ENCODE measurements at regions not wholly inside any gene's neighbourhood (a gene's known extent, or its start where the extent isn't known, plus 50 kb on each side); places are given as distances from the start of the nearest gene placed in this dataset.

GRCh38 chr9:89880161-89880560 is 275.3 kb downstream of the GADD45G start:
- H3K36me3 ChIP-seq = no peaks in the 10 kb centered on the region
- H3K4me1 ChIP-seq = peaks cover 0 to 52% (median 18%) of the 10 kb centered on the region in 3 donors
- H3K9me3 ChIP-seq = no peaks in the 10 kb centered on the region
- TF ChIP-seq POLR2AphosphoS5 (IDR thresholded peaks at IDR 0.05) = no peak
- no peak for TF ChIP-seq POLR2A (IDR thresholded peaks at IDR 0.05)
- no peak for TF ChIP-seq EP300 (IDR thresholded peaks at IDR 0.05)
- no peak for TF ChIP-seq CTCF (IDR thresholded peaks at IDR 0.05)
- no peaks in the 10 kb centered on the region for H3K27me3 ChIP-seq
- WGBS, 2 donors (ENCODE audit: low coverage in 1 of 2) = 80 to 100% methylated on average over 1 to 4 of the region's 11 CpGs
- H3K4me3 ChIP-seq = no peak overlapping the region
- H3K27ac ChIP-seq = peak overlapping the region in 2 of 4 donors; percentile 8 to 50
- ATAC-seq = no peak

- TF ChIP-seq EP300 (IDR thresholded peaks at IDR 0.05) = no peak
- no peak for TF ChIP-seq POLR2A (IDR thresholded peaks at IDR 0.05)
- no peak for TF ChIP-seq POLR2AphosphoS5 (IDR thresholded peaks at IDR 0.05)
- no peak for TF ChIP-seq CTCF (IDR thresholded peaks at IDR 0.05)
- Histone ChIP-seq H3K4me3 (no peak overlapping the region), H3K9me3 (no peaks in the 10 kb centered on the region), H3K36me3 (no peaks in the 10 kb centered on the region), H3K27ac (no peak overlapping the region), H3K4me1 (peaks cover 0 to 46% (median 14%) of the 10 kb centered on the region in 3 donors), H3K27me3 (no peaks in the 10 kb centered on the region)
- ATAC-seq = no peak
- 88 to 92% methylated on average over 3 to 5 of the region's 5 CpGs for WGBS, 2 donors (ENCODE audit: low coverage in 1 of 2)
Measured at GRCh38 chr9:89880721-89881120, 275.9 kb downstream of the GADD45G start.

- no peak for TF ChIP-seq POLR2A (IDR thresholded peaks at IDR 0.05)
- TF ChIP-seq POLR2AphosphoS5 (IDR thresholded peaks at IDR 0.05) = no peak
- no peak for TF ChIP-seq CTCF (IDR thresholded peaks at IDR 0.05)
- no peak for TF ChIP-seq EP300 (IDR thresholded peaks at IDR 0.05)
- Histone ChIP-seq H3K27me3 (no peaks in the 10 kb centered on the region), H3K4me3 (no peak overlapping the region), H3K9me3 (no peaks in the 10 kb centered on the region), H3K27ac (no peak overlapping the region), H3K36me3 (no peaks in the 10 kb centered on the region), H3K4me1 (peaks cover 0 to 51% (median 14%) of the 10 kb centered on the region in 3 donors)
- no peak for ATAC-seq
- 73 to 100% methylated on average over 1 of the region's 1 CpG for WGBS, 2 donors (ENCODE audit: low coverage in 1 of 2)
Measured at GRCh38 chr9:89881431-89881830, 276.6 kb downstream of the GADD45G start.

GRCh38 chr9:89882930-89883361 is 278.1 kb downstream of the GADD45G start:
- no peak for TF ChIP-seq EP300 (IDR thresholded peaks at IDR 0.05)
- no peak for TF ChIP-seq POLR2AphosphoS5 (IDR thresholded peaks at IDR 0.05)
- Histone ChIP-seq H3K4me3 (no peak overlapping the region), H3K27me3 (no peaks in the 10 kb centered on the region), H3K9me3 (no peaks in the 10 kb centered on the region), H3K4me1 (peaks cover 0 to 48% (median 14%) of the 10 kb centered on the region in 3 donors), H3K27ac (peak overlapping the region in 1 of 4 donors; percentile 29), H3K36me3 (no peaks in the 10 kb centered on the region)
- 90 to 92% methylated on average over 2 to 6 of the region's 7 CpGs for WGBS, 2 donors (ENCODE audit: low coverage in 1 of 2)
- no peak for ATAC-seq

- Histone ChIP-seq H3K27me3 (no peaks in the 10 kb centered on the region), H3K9me3 (no peaks in the 10 kb centered on the region), H3K4me1 (peaks cover 0 to 41% (median 9%) of the 10 kb centered on the region in 3 donors), H3K27ac (peak overlapping the region in 1 of 4 donors; percentile 29), H3K4me3 (no peak overlapping the region), H3K36me3 (no peaks in the 10 kb centered on the region)
- no peak for ATAC-seq
- 82 to 100% methylated on average over 2 to 4 of the region's 12 CpGs for WGBS, 2 donors (ENCODE audit: low coverage in 1 of 2)
- TF ChIP-seq EP300 (IDR thresholded peaks at IDR 0.05) = no peak
- TF ChIP-seq POLR2A (IDR thresholded peaks at IDR 0.05) = no peak
- TF ChIP-seq POLR2AphosphoS5 (IDR thresholded peaks at IDR 0.05) = no peak
- no peak for TF ChIP-seq CTCF (IDR thresholded peaks at IDR 0.05)
Measured at GRCh38 chr9:89883401-89884341, 278.9 kb downstream of the GADD45G start.

All from gastroesophageal sphincter (tissue), 4 donors.